Lower leg skin (tissue), 3 donors: ENCODE measurements at regions not wholly inside any gene's neighbourhood (a gene's known extent, or its start where the extent isn't known, plus 50 kb on each side); places are given as distances from the start of the nearest gene placed in this dataset.

Source experiments
- POLR2A ChIP-seq, 2 donors: fragments of 450-650 bp; IDR thresholded peaks; one replicate each; pipeline ENCODE4 v1.6.1; 2016 to 2017; ENCODE audit warnings: antibody characterized with exemption in 2 of 2, mild to moderate bottlenecking in 1 of 2, moderate library complexity in 1 of 2
- TF ChIP-seq, protein P1 (sequence below), 3 donors: fragments of 450-650 bp; IDR thresholded peaks; one replicate each; pipeline ENCODE4 v1.5.1; 2016; ENCODE audit warnings: antibody characterized with exemption in 3 of 3, mild to moderate bottlenecking in 3 of 3, moderate library complexity in 2 of 3

DNA sequence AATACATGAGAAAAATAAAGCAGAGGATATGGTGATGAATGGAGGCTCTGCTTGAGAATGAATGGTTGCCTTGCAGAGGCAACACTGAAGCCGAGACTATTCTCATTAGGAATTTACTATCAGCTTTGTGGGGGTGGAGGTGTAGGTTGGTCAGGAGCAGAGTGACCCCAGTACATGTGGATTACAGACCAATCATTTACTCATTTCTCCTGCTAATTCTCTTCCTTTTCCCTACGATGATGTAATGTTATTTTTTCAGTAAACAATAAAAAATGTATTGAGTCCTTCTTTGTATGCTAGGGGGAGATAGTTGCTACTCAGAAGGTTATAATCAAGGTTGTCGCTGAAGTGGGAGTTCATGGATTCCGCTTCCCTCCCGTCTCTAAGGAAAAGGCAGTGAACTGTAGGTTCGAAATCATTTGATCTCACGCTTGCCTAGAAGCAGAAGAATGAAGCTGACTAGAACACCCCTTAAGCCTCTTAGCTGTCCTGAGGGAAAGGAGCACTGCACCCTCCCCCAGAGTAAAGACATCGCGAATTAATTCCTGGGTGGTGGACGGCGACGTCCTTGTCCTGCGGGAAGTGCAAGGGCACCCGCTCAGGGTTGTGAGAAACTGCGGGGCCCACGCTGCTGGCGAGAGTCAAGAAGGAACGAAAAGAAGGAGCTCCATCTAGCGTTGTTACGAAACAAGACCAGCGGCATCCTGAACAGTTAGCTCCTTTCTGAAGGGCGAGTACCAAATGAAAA lies 213.2 kb upstream of the PFN2 start:
- TF ChIP-seq, protein P1, sequence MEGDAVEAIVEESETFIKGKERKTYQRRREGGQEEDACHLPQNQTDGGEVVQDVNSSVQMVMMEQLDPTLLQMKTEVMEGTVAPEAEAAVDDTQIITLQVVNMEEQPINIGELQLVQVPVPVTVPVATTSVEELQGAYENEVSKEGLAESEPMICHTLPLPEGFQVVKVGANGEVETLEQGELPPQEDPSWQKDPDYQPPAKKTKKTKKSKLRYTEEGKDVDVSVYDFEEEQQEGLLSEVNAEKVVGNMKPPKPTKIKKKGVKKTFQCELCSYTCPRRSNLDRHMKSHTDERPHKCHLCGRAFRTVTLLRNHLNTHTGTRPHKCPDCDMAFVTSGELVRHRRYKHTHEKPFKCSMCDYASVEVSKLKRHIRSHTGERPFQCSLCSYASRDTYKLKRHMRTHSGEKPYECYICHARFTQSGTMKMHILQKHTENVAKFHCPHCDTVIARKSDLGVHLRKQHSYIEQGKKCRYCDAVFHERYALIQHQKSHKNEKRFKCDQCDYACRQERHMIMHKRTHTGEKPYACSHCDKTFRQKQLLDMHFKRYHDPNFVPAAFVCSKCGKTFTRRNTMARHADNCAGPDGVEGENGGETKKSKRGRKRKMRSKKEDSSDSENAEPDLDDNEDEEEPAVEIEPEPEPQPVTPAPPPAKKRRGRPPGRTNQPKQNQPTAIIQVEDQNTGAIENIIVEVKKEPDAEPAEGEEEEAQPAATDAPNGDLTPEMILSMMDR (IDR thresholded peaks at IDR 0.05): peak in 1 of 3 donors; percentile 52
- TF ChIP-seq POLR2A (IDR thresholded peaks at IDR 0.05): no peak
